ENCODE measurements at regions not wholly inside any gene's neighbourhood (a gene's known extent, or its start where the extent isn't known, plus 50 kb on each side); places are given as distances from the start of the nearest gene placed in this dataset.

- H3K4me1 Mint-ChIP-seq (ENCODE audit: low read depth), result no peaks in the 10 kb centered on the region
- H3K4me3 Mint-ChIP-seq, result no peak overlapping the region
- H3K9me3 Mint-ChIP-seq, result peaks cover 28% of the 10 kb centered on the region
- TF ChIP-seq CTCF (IDR thresholded peaks at IDR 0.05), result no peak
- DNase-seq, result no peak
- no peaks in the 10 kb centered on the region for H3K36me3 Mint-ChIP-seq (ENCODE audit: low read depth)
- no peak overlapping the region for H3K27ac Mint-ChIP-seq
- no peaks in the 10 kb centered on the region; the same call in 1 of the 2 replicates for H3K27me3 Mint-ChIP-seq (ENCODE audit: insufficient read depth)
These were observed 601.6 kb upstream of the PKDCC start for GRCh38 chr2:41446266-41446665.

GRCh38 chr2:41448221-41448620, 599.6 kb upstream of the PKDCC start:
- H3K27me3 Mint-ChIP-seq (ENCODE audit: insufficient read depth), result no peaks in the 10 kb centered on the region; the same call in 1 of the 2 replicates
- DNase-seq, result no peak
- H3K9me3 Mint-ChIP-seq, result peaks cover 24% of the 10 kb centered on the region
- H3K4me1 Mint-ChIP-seq (ENCODE audit: low read depth), result no peaks in the 10 kb centered on the region
- H3K27ac Mint-ChIP-seq, result no peak overlapping the region
- no peak for TF ChIP-seq CTCF (IDR thresholded peaks at IDR 0.05)
- no peak overlapping the region for H3K4me3 Mint-ChIP-seq
- no peaks in the 10 kb centered on the region for H3K36me3 Mint-ChIP-seq (ENCODE audit: low read depth)

- H3K4me3 Mint-ChIP-seq, result no peak overlapping the region
- H3K36me3 Mint-ChIP-seq (ENCODE audit: low read depth), result peaks cover 6% of the 10 kb centered on the region; the same call in 1 of the 2 replicates
- peaks cover 51% of the 10 kb centered on the region for H3K9me3 Mint-ChIP-seq
- no peak for TF ChIP-seq CTCF (IDR thresholded peaks at IDR 0.05)
- no peaks in the 10 kb centered on the region; the same call in 1 of the 2 replicates for H3K27me3 Mint-ChIP-seq (ENCODE audit: insufficient read depth)
- DNase-seq, result no peak
- no peaks in the 10 kb centered on the region for H3K4me1 Mint-ChIP-seq (ENCODE audit: low read depth)
- H3K27ac Mint-ChIP-seq, result no peak overlapping the region
These were observed 590.8 kb upstream of the PKDCC start for GRCh38 chr2:41457026-41457425.

GRCh38 chr2:41460661-41461060, 587.2 kb upstream of the PKDCC start:
- no peak for TF ChIP-seq CTCF (IDR thresholded peaks at IDR 0.05)
- Mint-ChIP-seq H3K27me3 (ENCODE audit: insufficient read depth) (no peaks in the 10 kb centered on the region; the same call in 1 of the 2 replicates), H3K4me3 (no peak overlapping the region), H3K36me3 (ENCODE audit: low read depth) (peaks cover 6% of the 10 kb centered on the region; the same call in 1 of the 2 replicates), H3K9me3 (peaks cover 34% of the 10 kb centered on the region), H3K4me1 (ENCODE audit: low read depth) (no peaks in the 10 kb centered on the region), H3K27ac (no peak overlapping the region)
- no peak for DNase-seq

GRCh38 chr2:41464395-41464794, 583.4 kb upstream of the PKDCC start:
- TF ChIP-seq CTCF (IDR thresholded peaks at IDR 0.05), result no peak
- Mint-ChIP-seq H3K4me1 (ENCODE audit: low read depth) (no peaks in the 10 kb centered on the region), H3K27me3 (ENCODE audit: insufficient read depth) (no peaks in the 10 kb centered on the region), H3K9me3 (peaks cover 25% of the 10 kb centered on the region), H3K4me3 (no peak overlapping the region), H3K27ac (no peak overlapping the region), H3K36me3 (ENCODE audit: low read depth) (no peaks in the 10 kb centered on the region)
- no peak for DNase-seq

- peaks cover 27% of the 10 kb centered on the region for H3K9me3 Mint-ChIP-seq
- H3K4me1 Mint-ChIP-seq (ENCODE audit: low read depth), result no peaks in the 10 kb centered on the region
- no peak overlapping the region for H3K4me3 Mint-ChIP-seq
- no peaks in the 10 kb centered on the region for H3K36me3 Mint-ChIP-seq (ENCODE audit: low read depth)
- H3K27ac Mint-ChIP-seq, result no peak overlapping the region
- no peak for DNase-seq
- H3K27me3 Mint-ChIP-seq (ENCODE audit: insufficient read depth), result peaks cover 1% of the 10 kb centered on the region; the same call in 1 of the 2 replicates
- no peak for TF ChIP-seq CTCF (IDR thresholded peaks at IDR 0.05)
These were observed 571.9 kb upstream of the PKDCC start for GRCh38 chr2:41475959-41476358.

Data from HFFc6 (cell line).